Prostate gland (tissue), 2 donors: ENCODE measurements at regions not wholly inside any gene's neighbourhood (a gene's known extent, or its start where the extent isn't known, plus 50 kb on each side); places are given as distances from the start of the nearest gene placed in this dataset.

ENCODE experiments used
- DNase-seq: peaks from one replicate; pipeline ENCODE4 v3.0.0-alpha.2; 2019; ENCODE audit warnings: low spot score
- H3K27ac ChIP-seq, 2 donors: fragments of 200-600 bp; sonication (generic); 2 replicates each; pipeline ENCODE4 v1.5.1; 2017 to 2019
- H3K27me3 ChIP-seq: fragments of 200-600 bp; sonication (generic); replicated peaks from 2 replicates; pipeline ENCODE4 v1.5.1; 2019; ENCODE audit not compliant: insufficient read depth
- H3K36me3 ChIP-seq, 2 donors: fragments of 200-600 bp; sonication (generic); 1 replicate in 1 of 2; 2 replicates in 1 of 2; pipeline versions ENCODE4 v1.5.1 to v1.8.1; 2017 to 2019
- H3K4me1 ChIP-seq: fragments of 200-600 bp; sonication (generic); replicated peaks from 2 replicates; pipeline ENCODE4 v1.5.1; 2019
- H3K4me3 ChIP-seq, 2 donors: fragments of 200-600 bp; sonication (generic); 2 replicates each; pipeline ENCODE4 v1.5.1; 2017 to 2019
- H3K9me3 ChIP-seq: fragments of 200-600 bp; sonication (generic); 2 replicates; pipeline ENCODE4 v1.5.1; 2017
- CTCF ChIP-seq, 4 experiments: fragments of 200-600 bp in 2 of 4; fragments of 450-650 bp in 2 of 4; sonication (generic) in 2 of 4; IDR thresholded peaks; 1 replicate in 3 of 4; 2 replicates in 1 of 4; pipeline ENCODE4 v1.5.1; 2016 to 2019; ENCODE audit warnings: antibody characterized with exemption in 4 of 4, mild to moderate bottlenecking in 2 of 4, moderate library complexity in 2 of 4
- POLR2A ChIP-seq: fragments of 450-650 bp; IDR thresholded peaks from one replicate; pipeline ENCODE4 v1.6.1; 2016; ENCODE audit warnings: antibody characterized with exemption, mild to moderate bottlenecking
- POLR2AphosphoS5 ChIP-seq: sonication (generic); formaldehyde crosslinking; IDR thresholded peaks from one replicate; pipeline ENCODE4 v1.6.1; 2017; ENCODE audit warnings: antibody characterized with exemption
- WGBS: methylation state at CpG from one replicate; pipeline ENCODE4 v1.1.5; 2018; 5-methylcytosine and 5-hydroxymethylcytosine counted together
- intact Hi-C: fragments of 100-400 bp; cut with DNase I; formaldehyde crosslinking; loops from one replicate; pipeline ENCODE4 v1.14.2; 2022

- Histone ChIP-seq H3K4me3 (no peak overlapping the region), H3K27me3 (no peaks in the 10 kb centered on the region), H3K27ac (no peak overlapping the region), H3K36me3 (no peaks in the 10 kb centered on the region), H3K4me1 (no peaks in the 10 kb centered on the region), H3K9me3 (no peaks in the 10 kb centered on the region)
- TF ChIP-seq POLR2AphosphoS5 (no peak), CTCF (IDR thresholded peaks at IDR 0.05) (no peak), POLR2A (no peak)
- DNase-seq: no peak
- intact Hi-C loops: loop anchor here (10.0 kb wide), 1 partner anchor 48 kb away; no protein-coding TSS in a partner anchor
Measured at GRCh38 chr17:33982909-33983308, 272.2 kb upstream of the CCL2 start.

DNA sequence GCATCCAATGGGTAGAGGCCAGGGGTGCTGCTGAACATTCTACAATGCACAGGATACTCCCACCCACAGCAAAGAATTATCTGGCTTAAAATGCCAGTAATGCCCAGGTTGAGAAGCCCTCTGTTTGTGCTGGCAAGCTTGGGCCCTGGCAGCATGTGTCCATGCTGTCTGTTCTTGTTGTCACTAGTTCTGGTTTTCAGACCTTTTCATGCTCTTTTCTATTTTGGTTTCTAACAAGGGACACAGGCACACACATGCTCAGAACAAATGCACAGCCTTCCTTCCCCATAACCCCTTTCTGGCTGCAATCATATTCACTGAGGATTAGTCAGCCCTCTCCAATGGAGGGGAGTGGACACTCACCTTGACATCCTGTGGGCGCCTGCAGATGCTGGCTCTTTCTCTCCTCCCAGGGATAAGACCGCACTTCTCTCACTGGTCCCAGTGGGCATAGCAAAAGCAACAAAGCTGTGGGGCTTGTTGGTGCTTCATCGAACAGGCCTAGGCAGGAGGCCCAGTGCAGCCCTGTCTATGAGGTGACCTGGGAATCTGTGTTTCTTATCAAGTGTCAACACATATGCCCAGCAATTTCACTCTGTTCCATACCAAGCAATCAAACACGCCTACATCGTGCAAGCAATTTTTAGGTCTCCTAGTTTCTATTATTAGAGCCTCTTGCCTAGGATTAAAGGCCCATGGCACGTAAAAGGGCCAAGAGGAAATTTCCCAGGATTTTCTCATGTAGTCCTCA lies 271.1 kb upstream of the CCL2 start:
- H3K4me3 ChIP-seq: no peak overlapping the region
- no peak overlapping the region for H3K27ac ChIP-seq
- H3K36me3 ChIP-seq: no peaks in the 10 kb centered on the region
- WGBS: 85% methylated on average over 6 of the region's 6 CpGs
- no peaks in the 10 kb centered on the region for H3K9me3 ChIP-seq
- H3K4me1 ChIP-seq: no peaks in the 10 kb centered on the region
- H3K27me3 ChIP-seq: no peaks in the 10 kb centered on the region
- no peak for DNase-seq
- intact Hi-C loops: loop anchor here (10.0 kb wide), 1 partner anchor 49 kb away; no protein-coding TSS in a partner anchor
- TF ChIP-seq POLR2A (no peak), POLR2AphosphoS5 (no peak)

- Histone ChIP-seq H3K4me1 (no peaks in the 10 kb centered on the region), H3K36me3 (no peaks in the 10 kb centered on the region), H3K4me3 (no peak overlapping the region), H3K27me3 (no peaks in the 10 kb centered on the region), H3K9me3 (no peaks in the 10 kb centered on the region), H3K27ac (no peak overlapping the region)
- DNase-seq: no peak
- WGBS: 0% methylated on average over 1 of the region's 1 CpG
- TF ChIP-seq POLR2AphosphoS5 (no peak), POLR2A (no peak), CTCF (IDR thresholded peaks at IDR 0.05) (no peak)
- intact Hi-C loops: loop anchor here (10.0 kb wide), 1 partner anchor 51 kb away; no protein-coding TSS in a partner anchor
Measured at GRCh38 chr17:33986088-33986487, 269.0 kb upstream of the CCL2 start.

- H3K4me1 ChIP-seq: no peaks in the 10 kb centered on the region
- DNase-seq: no peak
- H3K27ac ChIP-seq: no peak overlapping the region
- intact Hi-C loops: loop anchor here (10.0 kb wide), 1 partner anchor 52 kb away; no protein-coding TSS in a partner anchor
- TF ChIP-seq POLR2AphosphoS5 (no peak), POLR2A (no peak)
- H3K36me3 ChIP-seq: no peaks in the 10 kb centered on the region
- 61% methylated on average over 2 of the region's 2 CpGs for WGBS
- H3K4me3 ChIP-seq: no peak overlapping the region
- no peaks in the 10 kb centered on the region for H3K27me3 ChIP-seq
- no peaks in the 10 kb centered on the region for H3K9me3 ChIP-seq
Measured at GRCh38 chr17:33986566-33986965, 268.5 kb upstream of the CCL2 start.

DNA sequence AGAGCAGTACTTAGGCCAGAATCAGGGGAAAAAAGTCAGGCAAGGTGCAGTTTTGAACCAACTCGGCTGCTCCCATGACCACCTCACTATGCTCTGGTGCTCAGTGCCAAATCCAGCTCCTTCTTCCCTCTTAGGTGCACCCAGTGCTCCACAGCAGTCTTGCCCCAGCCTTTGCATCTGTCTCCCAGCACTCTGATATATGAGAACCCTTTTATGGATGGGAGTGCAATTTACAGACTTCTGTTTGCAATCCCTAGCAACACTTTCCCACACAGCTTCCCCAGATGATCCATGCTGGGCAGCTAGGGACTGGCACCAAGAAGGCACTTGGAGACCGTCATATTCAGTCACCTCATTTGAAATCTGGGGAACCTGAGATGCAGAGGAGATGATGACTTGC lies 267.9 kb upstream of the CCL2 start:
- Histone ChIP-seq H3K27ac (no peak overlapping the region), H3K36me3 (no peaks in the 10 kb centered on the region), H3K27me3 (no peaks in the 10 kb centered on the region), H3K4me1 (no peaks in the 10 kb centered on the region), H3K4me3 (no peak overlapping the region), H3K9me3 (no peaks in the 10 kb centered on the region)
- 75% methylated on average over 2 of the region's 2 CpGs for WGBS
- intact Hi-C loops: loop anchor here (10.0 kb wide), 1 partner anchor 52 kb away; no protein-coding TSS in a partner anchor
- TF ChIP-seq POLR2AphosphoS5: no peak
- no peak for TF ChIP-seq CTCF (IDR thresholded peaks at IDR 0.05)
- TF ChIP-seq POLR2A: no peak
- no peak for DNase-seq
